Karpas-422 (cell line): ENCODE measurements at regions not wholly inside any gene's neighbourhood (a gene's known extent, or its start where the extent isn't known, plus 50 kb on each side); places are given as distances from the start of the nearest gene placed in this dataset.

Experiments used
- DNase-seq: peaks from one replicate; pipeline ENCODE4 v3.0.0-alpha.2; 2015
- H2AFZ ChIP-seq: fragments of 200-600 bp; sonication (generic); 2 replicates; pipeline ENCODE4 v1.6.1; 2014; ENCODE audit warnings: antibody characterized with exemption, low read length, mixed read lengths
- H3K27ac ChIP-seq: fragments of 200-600 bp; sonication (generic); 2 replicates; pipeline ENCODE4 v1.5.1; 2014; ENCODE audit warnings: mild to moderate bottlenecking, low read length, moderate library complexity
- H3K27me3 ChIP-seq: fragments of 200-600 bp; sonication (generic); 2 replicates; pipeline ENCODE4 v1.6.1; 2014; ENCODE audit warnings: low read length, mixed read lengths
- H3K36me3 ChIP-seq: fragments of 200-600 bp; sonication (generic); 2 replicates; pipeline ENCODE4 v1.6.1; 2014; ENCODE audit warnings: low read length, mixed read lengths; ENCODE audit not compliant: insufficient read depth
- H3K4me1 ChIP-seq: fragments of 200-600 bp; sonication (generic); 2 replicates; pipeline ENCODE4 v1.6.1; 2014; ENCODE audit warnings: mild to moderate bottlenecking, low read length, mixed read lengths
- H3K4me2 ChIP-seq: fragments of 200-600 bp; sonication (generic); 2 replicates; pipeline ENCODE4 v1.6.1; 2014; ENCODE audit warnings: low read length, low read depth, mild to moderate bottlenecking; ENCODE audit not compliant: poor library complexity, severe bottlenecking
- H3K4me3 ChIP-seq: fragments of 200-600 bp; sonication (generic); 2 replicates; pipeline ENCODE4 v1.5.1; 2014; ENCODE audit warnings: mild to moderate bottlenecking, antibody characterized with exemption, low read length, mixed read lengths
- H3K79me2 ChIP-seq: fragments of 200-600 bp; sonication (generic); 2 replicates; pipeline ENCODE4 v1.6.1; 2014; ENCODE audit warnings: mild to moderate bottlenecking, low read length, mixed read lengths
- H3K9ac ChIP-seq: fragments of 200-600 bp; sonication (generic); 2 replicates; pipeline ENCODE4 v1.6.0; 2014; ENCODE audit warnings: low read length
- H3K9me2 ChIP-seq: fragments of 200-600 bp; sonication (generic), shearing (Covaris generic); replicated peaks from 2 replicates; pipeline ENCODE4 v1.6.0; 2014; ENCODE audit warnings: mild to moderate bottlenecking, low read length, moderate library complexity; ENCODE audit not compliant: insufficient read depth
- H3K9me3 ChIP-seq: fragments of 300-700, 200-600 bp; sonication (generic); 2 replicates; pipeline ENCODE4 v1.6.1; 2014; ENCODE audit warnings: low read length, mixed read lengths
- H4K20me1 ChIP-seq: fragments of 200-600 bp; sonication (generic); 2 replicates; pipeline ENCODE4 v1.6.1; 2014; ENCODE audit warnings: mild to moderate bottlenecking, antibody characterized with exemption, low read length, low read depth; ENCODE audit not compliant: insufficient read depth

- Histone ChIP-seq H4K20me1 (no peaks in the 10 kb centered on the region), H2AFZ (no peak overlapping the region)
These were observed 84.5 kb upstream of the NFIB start for GRCh38 chr9:14398473-14398872.

GRCh38 chr9:14396171-14396570, 82.2 kb upstream of the NFIB start:
- H4K20me1 ChIP-seq = no peaks in the 10 kb centered on the region
- H3K79me2 ChIP-seq = no peaks in the 10 kb centered on the region
- H3K27me3 ChIP-seq = no peaks in the 10 kb centered on the region
- H3K9me3 ChIP-seq = no peaks in the 10 kb centered on the region
- no peak for DNase-seq
- H3K4me2 ChIP-seq = no peak overlapping the region
- no peak overlapping the region for H3K9ac ChIP-seq
- H3K4me1 ChIP-seq = peaks cover 16% of the 10 kb centered on the region
- H3K4me3 ChIP-seq = no peak overlapping the region
- no peaks in the 10 kb centered on the region; the same call in 1 of the 2 replicates for H3K36me3 ChIP-seq
- no peak overlapping the region for H2AFZ ChIP-seq
- no peak overlapping the region for H3K27ac ChIP-seq
- H3K9me2 ChIP-seq = no peaks in the 10 kb centered on the region

More at GRCh38 chr9:14398473-14398872, 84.5 kb upstream of the NFIB start:
- no peak for DNase-seq
- no peaks in the 10 kb centered on the region for H3K9me2 ChIP-seq
- no peak overlapping the region for H3K4me2 ChIP-seq
- H3K27me3 ChIP-seq = no peaks in the 10 kb centered on the region
- no peak overlapping the region for H3K4me3 ChIP-seq
- H3K4me1 ChIP-seq = peaks cover 32% of the 10 kb centered on the region
- H3K9ac ChIP-seq = no peak overlapping the region
- no peak overlapping the region for H3K27ac ChIP-seq
- no peaks in the 10 kb centered on the region for H3K79me2 ChIP-seq
- no peaks in the 10 kb centered on the region for H3K9me3 ChIP-seq
- no peaks in the 10 kb centered on the region for H3K36me3 ChIP-seq

- H3K36me3 ChIP-seq = no peaks in the 10 kb centered on the region; the same call in 1 of the 2 replicates
- no peak for DNase-seq
- H3K9me3 ChIP-seq = no peaks in the 10 kb centered on the region
- no peak overlapping the region for H3K4me2 ChIP-seq
- no peak overlapping the region for H3K9ac ChIP-seq
- H3K27ac ChIP-seq = no peak overlapping the region
- no peaks in the 10 kb centered on the region for H4K20me1 ChIP-seq
- H2AFZ ChIP-seq = no peak overlapping the region
- H3K9me2 ChIP-seq = no peaks in the 10 kb centered on the region
- H3K79me2 ChIP-seq = no peaks in the 10 kb centered on the region
- peaks cover 16% of the 10 kb centered on the region for H3K4me1 ChIP-seq
- H3K4me3 ChIP-seq = no peak overlapping the region
- H3K27me3 ChIP-seq = no peaks in the 10 kb centered on the region
These were observed 81.6 kb upstream of the NFIB start for GRCh38 chr9:14395317-14396082.

- H3K27ac ChIP-seq = no peak overlapping the region
- no peak for DNase-seq
- no peaks in the 10 kb centered on the region for H3K9me3 ChIP-seq
- 0 out of 2 replicates have a peak, but pooled peaks cover 3% of the 10 kb centered on the region for H3K4me1 ChIP-seq
- H3K4me3 ChIP-seq = no peak overlapping the region
- no peaks in the 10 kb centered on the region for H4K20me1 ChIP-seq
- no peaks in the 10 kb centered on the region; the same call in 1 of the 2 replicates for H3K36me3 ChIP-seq
- no peak overlapping the region for H3K4me2 ChIP-seq
- no peak overlapping the region for H3K9ac ChIP-seq
- no peaks in the 10 kb centered on the region for H3K9me2 ChIP-seq
- no peaks in the 10 kb centered on the region for H3K79me2 ChIP-seq
- no peaks in the 10 kb centered on the region for H3K27me3 ChIP-seq
- H2AFZ ChIP-seq = no peak overlapping the region
These were observed 79.5 kb upstream of the NFIB start for GRCh38 chr9:14393418-14393817.

GRCh38 chr9:14391620-14392019, 77.7 kb upstream of the NFIB start:
- Histone ChIP-seq H2AFZ (no peak overlapping the region), H3K9me2 (no peaks in the 10 kb centered on the region), H3K4me2 (no peak overlapping the region), H3K4me1 (peaks cover 10% of the 10 kb centered on the region), H3K27me3 (no peaks in the 10 kb centered on the region), H3K27ac (no peak overlapping the region), H3K9me3 (no peaks in the 10 kb centered on the region), H3K4me3 (no peak overlapping the region), H4K20me1 (no peaks in the 10 kb centered on the region), H3K79me2 (no peaks in the 10 kb centered on the region), H3K9ac (no peak overlapping the region), H3K36me3 (no peaks in the 10 kb centered on the region; the same call in 1 of the 2 replicates)
- no peak for DNase-seq

GRCh38 chr9:14389657-14390056, 75.7 kb upstream of the NFIB start:
- DNase-seq = no peak
- no peak overlapping the region for H2AFZ ChIP-seq
- H3K4me2 ChIP-seq = no peak overlapping the region

GRCh38 chr9:14389146-14389545, 75.2 kb upstream of the NFIB start:
- Histone ChIP-seq H3K27me3 (no peaks in the 10 kb centered on the region), H3K4me3 (no peak overlapping the region), H3K4me1 (peaks cover 21% of the 10 kb centered on the region), H3K9ac (no peak overlapping the region), H2AFZ (no peak overlapping the region), H3K9me3 (no peaks in the 10 kb centered on the region), H3K27ac (no peak overlapping the region), H3K36me3 (no peaks in the 10 kb centered on the region; the same call in 1 of the 2 replicates), H3K9me2 (no peaks in the 10 kb centered on the region), H3K79me2 (no peaks in the 10 kb centered on the region), H3K4me2 (no peak overlapping the region), H4K20me1 (no peaks in the 10 kb centered on the region)
- no peak for DNase-seq

More at GRCh38 chr9:14389657-14390056, 75.7 kb upstream of the NFIB start:
- H3K4me3 ChIP-seq = no peak overlapping the region
- H3K4me1 ChIP-seq = peaks cover 16% of the 10 kb centered on the region
- no peak overlapping the region for H3K9ac ChIP-seq
- H3K27ac ChIP-seq = no peak overlapping the region
- H3K9me2 ChIP-seq = no peaks in the 10 kb centered on the region
- no peaks in the 10 kb centered on the region for H4K20me1 ChIP-seq
- no peaks in the 10 kb centered on the region for H3K79me2 ChIP-seq
- no peaks in the 10 kb centered on the region for H3K27me3 ChIP-seq
- no peaks in the 10 kb centered on the region; the same call in 1 of the 2 replicates for H3K36me3 ChIP-seq
- no peaks in the 10 kb centered on the region for H3K9me3 ChIP-seq

GRCh38 chr9:14383773-14384172, 69.8 kb upstream of the NFIB start:
- Histone ChIP-seq H3K9me3 (no peaks in the 10 kb centered on the region), H3K36me3 (no peaks in the 10 kb centered on the region), H3K4me1 (peaks cover 44% of the 10 kb centered on the region), H3K27ac (peak overlapping the region; percentile 87), H3K4me2 (peak overlapping the region; percentile 71), H2AFZ (peak overlapping the region; percentile 62; the same call in 1 of the 2 replicates), H3K9ac (0 out of 2 replicates have a peak overlapping the region, but pooled peaks have one; percentile 34), H3K9me2 (no peaks in the 10 kb centered on the region), H4K20me1 (no peaks in the 10 kb centered on the region), H3K4me3 (peak overlapping the region; percentile 38), H3K27me3 (no peaks in the 10 kb centered on the region), H3K79me2 (no peaks in the 10 kb centered on the region)
- no peak for DNase-seq
